Mesenteric fat pad (tissue), 1 donor: ENCODE measurements at regions not wholly inside any gene's neighbourhood (a gene's known extent, or its start where the extent isn't known, plus 50 kb on each side); places are given as distances from the start of the nearest gene placed in this dataset.

Source experiments
- DNase-seq: peaks from one replicate; pipeline ENCODE4 v3.0.0-alpha.2; 2020; ENCODE audit warnings: low spot score
- donor health status: DM: yes; HTN: yes; CAD: no.

DNA sequence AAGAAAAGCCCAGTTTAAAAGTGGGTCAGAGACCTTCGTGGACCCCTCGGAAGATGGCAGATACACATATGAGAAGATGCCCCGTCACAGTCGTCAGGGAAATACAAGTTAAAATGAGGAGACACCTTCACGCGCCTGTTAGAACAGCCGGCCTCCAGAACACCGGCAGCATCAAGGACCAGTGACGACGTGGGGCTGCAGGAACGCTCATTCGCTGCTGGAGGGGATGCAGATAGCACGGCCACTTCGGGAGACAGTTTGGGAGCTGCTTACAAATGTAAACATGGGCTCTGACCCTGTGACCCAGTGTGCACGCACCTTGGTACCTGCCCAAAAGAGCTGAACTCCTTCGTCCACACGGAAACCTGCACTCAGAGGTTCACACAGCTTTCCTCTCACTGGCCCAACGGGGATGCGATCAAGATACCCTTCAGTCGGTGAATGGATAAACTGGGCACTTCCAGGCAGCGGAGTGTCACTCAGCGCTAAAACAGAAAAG is 83.7 kb upstream of the CTDP1 start:
- DNase-seq = peak; percentile 79

DNA sequence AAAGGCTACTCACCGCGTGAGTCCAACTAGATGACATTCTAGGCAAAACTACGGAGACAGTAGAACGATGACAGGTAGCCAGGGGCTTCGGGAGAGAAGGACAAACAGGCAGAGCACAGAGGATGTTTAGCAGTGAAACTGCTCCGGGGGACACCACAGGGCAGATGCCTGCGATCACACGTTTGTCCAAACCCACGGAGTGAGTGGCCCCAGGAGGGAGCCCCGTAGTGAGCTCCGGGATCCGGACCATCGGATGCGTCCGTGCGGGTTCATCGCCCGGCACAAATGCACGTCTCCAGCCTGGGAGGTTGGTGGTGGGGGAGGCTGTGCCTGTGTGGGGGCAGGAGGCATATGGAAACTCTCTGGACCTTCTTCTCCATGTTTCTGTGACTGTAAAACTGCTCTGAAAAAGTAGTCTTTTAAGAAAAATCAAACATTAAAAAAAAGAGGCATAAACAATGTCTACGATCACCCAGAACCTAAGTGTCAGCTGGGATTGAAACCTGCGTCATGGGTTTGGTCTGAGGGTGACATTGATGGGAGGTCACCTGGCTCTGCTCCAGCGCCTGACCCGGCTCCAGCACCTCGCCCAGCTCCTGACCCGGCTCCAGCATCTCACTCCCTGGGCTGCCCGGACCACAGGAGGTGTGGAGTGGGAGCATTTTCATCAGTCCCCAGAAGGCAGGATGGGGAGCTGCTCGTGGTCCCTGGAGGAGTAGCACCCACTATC is 83.0 kb upstream of the CTDP1 start:
- peak; percentile 78 for DNase-seq

DNA sequence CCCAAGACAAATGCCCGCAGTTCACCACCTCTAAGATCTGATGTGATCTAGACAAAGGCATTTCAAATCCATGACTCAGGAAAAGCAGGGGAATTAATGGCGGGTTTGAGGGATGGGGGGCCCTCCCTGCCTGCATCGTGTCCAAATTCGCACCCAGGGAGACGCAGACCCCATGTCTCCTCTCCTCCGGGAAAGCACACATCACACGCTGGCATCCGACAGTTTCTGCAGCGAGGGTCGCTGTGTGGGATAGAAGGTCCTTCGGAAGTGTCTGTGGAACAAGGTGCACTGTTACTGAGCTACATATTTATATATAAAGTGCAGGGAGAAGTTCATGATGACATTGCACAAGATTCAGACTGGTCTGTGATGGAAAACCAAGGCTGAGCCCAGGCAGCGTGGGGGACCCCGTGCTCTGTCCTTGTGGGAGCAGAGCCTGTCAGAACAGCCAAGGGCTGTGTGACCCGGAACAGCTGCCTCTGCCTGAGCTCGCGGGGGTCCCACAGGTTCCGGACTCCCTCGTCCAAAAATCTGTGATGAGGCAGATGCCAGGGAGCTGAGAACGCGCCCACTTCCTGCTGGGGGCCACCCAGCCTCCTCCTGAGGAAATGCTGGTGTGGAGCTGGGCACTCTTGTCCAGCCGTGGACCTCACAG is 82.3 kb upstream of the CTDP1 start:
- DNase-seq = peak; percentile 68

DNA sequence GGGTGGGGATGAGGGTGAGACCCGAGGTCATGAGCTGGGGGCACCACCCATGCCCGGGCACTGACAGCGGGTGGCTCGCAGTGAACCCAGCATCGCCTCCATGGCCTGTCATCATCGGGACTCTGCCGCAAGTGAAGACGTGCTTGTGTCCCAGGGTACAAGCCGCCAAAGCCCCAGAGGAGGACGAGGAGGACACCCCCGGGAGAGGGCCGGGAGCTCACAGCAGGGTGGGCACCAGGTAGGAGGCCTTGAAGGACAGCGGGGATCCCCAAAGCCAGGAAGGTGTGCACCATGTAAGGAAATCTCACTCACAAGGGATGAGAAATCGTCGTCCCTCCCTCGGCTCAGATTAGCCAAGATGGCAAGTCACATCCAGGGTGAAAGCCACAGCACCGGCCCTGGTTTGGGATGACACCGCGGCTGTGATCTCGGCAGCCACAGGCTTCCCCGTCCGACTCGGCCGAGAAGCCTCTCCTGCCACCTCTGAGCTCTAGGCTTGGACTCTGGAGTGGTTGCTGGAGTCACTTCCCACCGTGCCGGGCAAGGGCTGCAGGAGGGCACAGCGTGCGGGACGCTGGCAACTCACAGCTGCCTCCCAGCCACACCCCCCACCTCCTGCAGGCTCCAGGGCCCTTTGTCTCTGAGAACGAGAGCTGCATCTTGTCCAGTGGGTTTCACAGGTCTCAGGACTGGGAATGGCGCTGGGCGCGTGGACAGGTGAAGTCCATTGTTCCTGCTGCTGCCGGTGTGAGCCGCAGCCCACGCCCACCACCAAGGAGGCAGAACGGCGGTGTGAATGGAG is 81.6 kb upstream of the CTDP1 start:
- peak; percentile 87 for DNase-seq

DNA sequence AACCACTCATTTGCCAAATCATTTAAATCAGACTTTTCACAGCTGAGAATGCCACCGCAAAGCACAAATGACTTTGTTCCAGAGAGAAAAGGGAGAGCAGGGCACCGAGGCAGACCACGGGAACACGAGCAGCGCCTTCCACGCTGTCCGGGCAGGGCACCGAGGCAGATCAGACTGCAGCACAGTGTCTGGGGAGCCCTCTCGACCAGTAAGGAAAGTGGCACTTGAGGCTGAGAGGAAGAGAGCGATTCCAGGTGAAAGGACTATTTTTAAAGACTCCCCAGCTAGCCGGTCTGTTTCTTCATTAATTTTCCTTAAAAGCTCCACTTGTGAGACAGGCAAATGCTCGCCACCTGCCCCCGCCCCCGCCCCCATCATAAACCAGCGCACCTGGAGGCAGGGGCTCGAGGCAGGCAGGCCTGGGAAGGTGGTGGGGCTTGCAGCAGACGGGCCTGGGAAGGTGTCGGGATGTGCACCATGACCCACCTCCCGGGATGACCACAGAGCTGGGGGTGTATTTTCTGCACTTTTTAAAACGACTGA is 80.9 kb upstream of the CTDP1 start:
- peak; percentile 43 for DNase-seq

DNA sequence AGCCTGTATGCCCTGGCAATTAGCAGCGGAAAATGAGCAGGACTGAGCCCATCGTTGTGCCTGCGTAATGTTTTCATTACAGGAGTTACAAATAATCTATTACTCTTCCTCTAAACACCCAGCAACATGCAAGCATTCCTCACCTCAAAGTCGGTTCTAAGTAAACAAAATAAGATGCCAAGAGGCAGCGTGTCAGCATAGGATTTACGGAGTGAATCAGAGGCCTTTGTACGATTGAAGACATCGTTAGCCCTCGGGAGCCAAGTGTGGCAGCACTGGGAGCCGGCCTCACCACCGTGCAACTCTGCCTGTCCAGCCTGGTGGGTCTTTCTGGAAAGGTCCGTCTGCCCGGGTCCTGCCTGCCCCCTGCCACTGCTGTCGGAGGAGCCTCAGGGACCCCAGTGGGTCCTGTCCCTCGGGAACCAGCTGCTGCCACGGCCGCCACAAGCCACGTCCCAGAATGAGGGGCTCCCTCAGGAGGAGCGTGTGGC is 80.1 kb upstream of the CTDP1 start:
- peak; percentile 49 for DNase-seq

DNA sequence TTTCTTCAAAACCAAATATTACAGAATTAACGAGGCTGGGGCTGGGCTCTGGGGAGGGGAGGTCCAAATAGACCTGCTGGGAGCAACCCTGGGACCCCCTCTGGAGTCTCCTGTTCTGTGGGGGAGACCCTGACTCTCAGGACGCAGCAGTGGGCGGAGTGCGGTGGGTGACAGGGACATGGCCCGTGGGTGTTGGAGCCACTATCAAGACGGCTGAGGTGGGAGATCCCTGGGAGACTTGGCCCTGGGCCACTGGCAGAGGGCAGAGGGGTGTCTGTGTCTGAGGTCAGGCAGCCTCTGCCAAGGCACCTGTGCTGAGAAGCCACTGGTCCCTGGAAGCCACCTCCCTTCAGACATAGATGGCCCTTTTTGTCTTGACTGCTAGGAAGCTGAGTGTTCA is 79.5 kb upstream of the CTDP1 start:
- peak; percentile 85 for DNase-seq

DNA sequence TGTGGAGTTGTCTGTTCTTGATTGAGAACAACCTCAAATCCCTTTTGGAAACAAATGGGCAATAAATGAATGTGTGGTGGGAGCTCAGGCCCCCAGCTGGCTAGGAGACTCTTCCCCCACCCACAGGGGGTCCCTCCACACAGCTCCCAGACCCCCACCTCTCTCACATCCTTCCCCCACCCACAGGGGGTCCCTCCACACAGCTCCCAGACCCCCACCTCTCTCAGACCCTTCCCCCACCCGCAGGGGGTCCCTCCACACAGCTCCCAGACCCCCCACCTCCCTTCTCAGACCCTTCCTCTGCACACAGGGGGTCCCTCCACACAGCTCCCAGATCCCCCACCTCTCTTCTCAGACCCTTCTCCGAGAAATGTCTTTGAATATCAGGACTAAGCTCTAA is 79.0 kb upstream of the CTDP1 start:
- DNase-seq = no peak

DNA sequence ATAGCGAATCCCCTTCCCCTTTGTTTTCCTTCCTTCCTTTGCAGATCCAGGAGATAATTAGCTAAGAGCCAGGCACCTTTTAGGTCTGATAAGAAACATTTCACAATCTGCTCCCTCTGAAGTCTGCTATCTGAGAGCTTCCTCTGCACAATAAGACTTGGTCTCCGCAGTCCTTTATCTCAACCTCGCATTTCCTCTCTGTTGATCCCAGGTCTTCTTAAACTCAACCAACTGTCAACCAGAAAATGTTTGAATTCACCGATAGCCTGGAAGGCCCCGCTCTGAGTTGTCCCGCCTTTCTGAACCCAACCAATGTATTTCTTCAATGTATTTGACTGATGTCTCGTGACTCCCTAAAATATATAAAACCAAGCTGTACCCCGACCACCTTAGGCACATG is 78.4 kb upstream of the CTDP1 start:
- peak; percentile 20 for DNase-seq

DNA sequence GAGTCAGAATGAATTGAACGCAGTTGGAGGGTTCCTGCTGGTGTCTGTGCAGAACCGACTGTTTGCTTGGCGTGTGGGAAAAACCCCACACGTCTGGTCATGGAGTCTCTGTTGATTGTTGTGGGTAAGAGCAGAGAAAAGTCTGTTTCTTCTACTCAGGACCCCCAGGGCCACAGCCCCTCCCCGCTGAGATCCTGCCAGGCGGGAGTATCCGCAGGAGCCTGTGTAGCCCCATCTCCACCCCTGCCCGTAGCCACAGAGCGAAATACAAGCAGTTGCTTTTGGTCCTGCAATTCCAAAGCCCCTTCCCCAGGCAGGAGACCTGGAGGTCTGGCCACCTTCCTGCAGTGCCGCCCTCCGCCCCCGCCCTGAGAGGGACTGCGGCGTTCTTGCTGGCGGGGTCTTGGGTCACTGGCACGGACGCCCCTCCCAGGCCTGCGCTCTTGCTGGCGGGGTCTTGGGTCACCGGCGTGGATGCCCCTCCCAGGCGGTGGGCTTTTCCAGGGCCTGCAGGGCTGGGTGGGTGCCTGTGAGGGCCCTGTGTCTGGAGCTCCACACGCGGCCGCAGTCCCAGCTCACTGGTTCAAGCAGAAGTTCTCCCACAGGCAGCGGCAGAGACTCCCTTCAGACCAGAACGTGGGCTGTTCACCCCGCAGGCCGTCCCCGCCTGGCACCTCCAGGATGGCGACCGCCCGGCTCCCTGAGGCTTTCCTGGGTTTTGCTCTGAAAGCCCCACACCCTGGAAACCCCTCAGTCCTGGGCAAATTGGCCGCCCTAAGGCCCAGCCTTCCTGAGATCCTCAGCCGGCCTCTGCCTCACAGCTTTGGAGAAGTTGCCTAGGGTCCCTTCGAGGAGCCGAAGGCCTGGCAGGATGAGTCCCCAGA is 76.0 kb upstream of the CTDP1 start:
- peak; percentile 88 for DNase-seq

DNA sequence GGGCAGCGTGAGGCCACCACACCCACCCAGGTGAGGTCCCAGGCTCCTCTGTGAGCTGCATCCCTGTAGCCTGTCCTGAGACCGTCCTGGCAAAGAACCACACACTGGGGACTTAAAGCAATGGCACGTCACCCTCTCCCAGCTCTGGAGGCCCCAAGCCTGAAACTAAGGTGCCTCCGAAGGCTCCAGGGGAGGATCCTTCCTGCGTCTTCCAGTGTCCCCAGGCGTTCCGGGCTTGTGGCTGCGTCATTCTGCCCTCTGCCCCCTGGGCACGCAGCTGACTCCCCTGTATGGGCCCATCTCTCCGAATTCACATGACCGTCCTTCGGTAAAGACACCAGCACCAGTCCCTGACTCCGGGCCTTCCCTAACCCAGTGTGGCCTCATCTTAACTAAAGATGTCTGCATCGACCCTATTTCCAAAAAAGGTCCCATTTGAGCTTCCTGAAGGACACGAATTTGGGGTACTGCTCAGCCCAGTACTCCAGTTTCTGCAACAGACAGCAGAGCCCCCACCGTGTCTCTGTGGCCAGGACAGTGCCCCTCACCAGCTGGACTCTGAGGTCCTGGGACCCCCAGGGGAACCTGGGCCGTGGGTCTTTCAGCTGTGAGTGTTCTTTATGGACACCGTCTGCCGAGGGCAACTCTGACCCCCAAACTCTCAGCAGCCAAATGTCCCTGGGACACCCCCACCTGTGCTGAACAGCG is 75.2 kb upstream of the CTDP1 start:
- no peak for DNase-seq

DNA sequence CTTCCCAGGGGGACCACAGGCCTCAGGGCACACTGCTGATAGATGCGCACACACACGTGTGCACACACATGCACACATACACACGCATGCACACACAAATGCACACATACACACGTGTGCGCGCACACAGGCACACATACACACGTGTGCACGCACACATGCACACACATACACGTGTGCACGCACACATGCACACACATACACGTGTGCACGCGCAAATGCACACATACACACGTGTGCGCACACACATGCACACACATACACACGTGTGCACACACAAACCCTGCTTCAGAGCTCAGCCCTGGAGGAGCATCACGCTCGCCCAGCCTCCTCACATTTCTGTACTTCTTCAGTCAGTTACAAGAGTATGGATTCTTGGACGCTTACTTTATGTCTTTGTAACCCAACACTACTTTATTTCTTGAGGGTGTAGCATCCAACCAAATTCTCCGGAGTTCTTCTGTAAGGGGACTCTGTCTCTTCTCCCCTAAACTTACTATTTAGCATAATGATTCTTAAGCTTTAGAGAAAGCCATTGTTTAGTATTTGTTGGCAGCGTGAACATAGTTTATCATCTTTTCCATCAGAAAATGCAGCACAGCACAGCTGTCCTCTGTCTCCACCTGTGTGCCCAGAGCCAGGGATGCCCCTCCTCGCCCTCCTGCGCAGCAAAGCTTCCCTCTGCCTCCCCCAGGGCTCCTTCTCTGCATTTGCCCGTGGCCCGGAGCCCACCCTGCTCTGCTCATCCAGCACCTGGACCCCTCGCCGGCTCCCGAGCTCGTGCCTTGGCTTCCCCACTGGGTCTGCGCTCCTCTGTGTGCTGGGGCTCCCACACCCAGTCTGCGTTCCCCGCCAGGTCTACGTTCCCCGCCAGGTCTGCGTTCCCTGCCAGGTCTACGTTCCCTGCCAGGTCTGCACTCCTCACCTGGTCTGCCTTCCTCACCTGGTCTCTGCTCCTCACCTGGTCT is 74.4 kb upstream of the CTDP1 start:
- peak; percentile 82 for DNase-seq

DNA sequence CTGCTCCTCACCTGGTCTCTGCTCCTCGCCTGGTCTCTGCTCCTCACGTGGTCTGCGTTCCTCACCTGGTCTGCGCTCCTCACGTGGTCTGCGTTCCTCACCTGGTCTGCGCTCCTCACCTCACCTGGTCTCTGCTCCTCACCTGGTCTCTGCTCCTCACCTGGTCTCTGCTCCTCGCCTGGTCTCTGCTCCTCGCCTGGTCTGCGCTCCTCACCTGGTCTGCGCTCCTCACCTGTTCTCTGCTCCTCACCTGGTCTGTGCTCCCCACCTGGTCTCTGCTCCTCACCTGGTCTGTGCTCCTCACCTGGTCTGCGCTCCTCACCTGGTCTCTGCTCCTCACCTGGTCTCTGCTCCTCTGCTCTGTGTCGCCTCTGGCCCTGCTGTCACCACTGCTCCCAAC is 73.5 kb upstream of the CTDP1 start:
- DNase-seq = peak; percentile 64

DNA sequence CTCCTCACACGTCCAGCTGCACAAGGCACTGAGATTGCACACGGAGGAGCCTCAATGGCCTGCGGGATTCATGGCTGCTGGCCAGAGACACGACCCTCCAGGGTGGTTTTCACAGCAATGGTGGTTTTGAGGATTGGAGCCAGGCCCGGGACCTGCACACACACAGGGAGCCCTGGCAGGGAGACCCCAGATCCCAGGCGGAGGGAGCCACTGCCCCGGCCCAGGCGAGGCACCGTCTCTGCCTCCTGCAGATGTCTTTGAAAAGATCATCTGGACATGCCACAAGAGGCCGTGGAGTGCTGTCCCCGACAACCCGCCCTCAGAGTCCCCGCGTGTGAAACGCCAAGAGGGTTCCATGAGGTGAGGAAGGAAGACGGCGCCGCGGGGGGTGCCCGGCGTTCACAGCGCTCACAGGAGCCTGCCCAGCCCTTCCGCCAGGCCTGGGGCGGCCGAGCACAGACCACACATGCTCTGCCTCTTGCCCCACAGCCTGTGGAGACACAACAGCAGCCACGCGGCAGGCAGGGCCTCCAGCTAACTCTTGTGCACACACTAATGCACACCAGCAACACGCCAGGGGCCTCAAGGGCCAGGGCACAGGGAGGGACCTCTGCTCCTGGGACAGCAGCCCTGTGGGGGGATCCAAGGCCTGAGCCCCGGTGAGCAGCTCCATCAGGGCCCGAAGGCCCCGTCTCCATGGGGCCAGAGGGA is 72.8 kb upstream of the CTDP1 start:
- DNase-seq = peak; percentile 87

DNA sequence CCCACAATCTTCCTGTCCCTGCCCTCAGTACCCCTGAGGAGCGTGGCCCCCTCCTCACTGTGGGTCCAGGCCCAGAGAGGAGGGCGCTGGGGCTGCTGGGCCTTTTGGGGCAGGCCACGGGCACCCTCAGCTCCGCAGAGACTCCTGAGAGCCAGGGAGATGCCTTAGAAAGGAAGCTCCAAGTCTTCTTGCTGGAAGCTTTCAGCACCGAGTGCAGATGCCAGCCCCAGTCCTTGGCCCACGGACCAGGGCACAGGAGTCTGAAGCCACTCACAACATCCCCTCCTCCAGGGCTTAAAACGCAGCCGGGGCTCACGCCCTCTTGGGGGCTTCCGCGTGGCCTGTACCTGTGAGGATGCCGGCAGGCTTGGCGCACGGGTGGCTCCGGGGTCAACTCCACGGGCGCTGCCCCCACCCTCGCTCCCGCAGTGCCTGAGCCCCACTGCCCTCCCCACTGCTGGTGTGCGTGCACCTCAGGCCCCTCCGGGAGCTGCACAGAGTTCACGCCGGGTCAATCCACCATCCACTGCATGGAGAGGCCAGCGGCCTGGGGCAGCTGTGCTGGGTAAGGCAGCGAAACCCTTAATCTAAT is 72.1 kb upstream of the CTDP1 start:
- no peak for DNase-seq

DNA sequence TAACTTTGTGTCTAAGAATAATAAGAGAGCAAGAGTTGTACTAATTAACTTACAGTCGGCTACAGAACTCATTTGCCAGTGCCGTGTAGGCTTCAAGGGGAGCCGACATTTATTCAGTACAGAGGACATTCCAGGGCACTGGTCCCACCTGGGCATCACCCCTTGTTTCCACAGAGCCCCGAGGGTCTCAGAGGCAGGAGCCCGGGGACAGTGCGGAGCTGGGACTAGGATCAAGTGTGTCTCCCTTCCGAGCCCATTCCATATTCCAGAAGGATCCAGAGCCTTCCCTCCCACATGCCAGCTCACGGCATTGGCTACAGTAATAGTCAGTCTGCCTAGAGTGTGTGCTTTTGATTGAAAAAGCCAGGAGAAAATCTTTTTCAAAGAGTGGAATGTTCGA is 71.5 kb upstream of the CTDP1 start:
- peak; percentile 76 for DNase-seq

DNA sequence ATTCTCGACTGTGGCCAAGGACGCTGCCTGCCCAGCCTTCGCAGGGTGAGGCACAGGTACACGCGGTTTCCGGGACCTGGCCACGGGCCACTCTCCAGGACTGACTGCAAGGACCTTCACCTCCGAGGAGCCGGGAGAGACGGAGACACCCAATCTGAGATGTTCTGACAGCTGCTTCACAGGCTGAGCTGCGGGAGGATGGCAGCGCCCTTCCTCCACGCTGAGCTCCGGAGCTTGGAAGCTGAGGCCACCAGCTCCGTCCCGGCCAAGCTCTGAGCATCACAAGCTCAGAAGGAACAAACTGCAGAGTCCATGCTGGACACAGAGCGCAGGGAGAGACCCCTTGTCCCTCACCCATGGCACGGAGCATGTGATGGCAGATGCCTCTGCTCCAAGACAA is 71.1 kb upstream of the CTDP1 start:
- peak; percentile 82 for DNase-seq

DNA sequence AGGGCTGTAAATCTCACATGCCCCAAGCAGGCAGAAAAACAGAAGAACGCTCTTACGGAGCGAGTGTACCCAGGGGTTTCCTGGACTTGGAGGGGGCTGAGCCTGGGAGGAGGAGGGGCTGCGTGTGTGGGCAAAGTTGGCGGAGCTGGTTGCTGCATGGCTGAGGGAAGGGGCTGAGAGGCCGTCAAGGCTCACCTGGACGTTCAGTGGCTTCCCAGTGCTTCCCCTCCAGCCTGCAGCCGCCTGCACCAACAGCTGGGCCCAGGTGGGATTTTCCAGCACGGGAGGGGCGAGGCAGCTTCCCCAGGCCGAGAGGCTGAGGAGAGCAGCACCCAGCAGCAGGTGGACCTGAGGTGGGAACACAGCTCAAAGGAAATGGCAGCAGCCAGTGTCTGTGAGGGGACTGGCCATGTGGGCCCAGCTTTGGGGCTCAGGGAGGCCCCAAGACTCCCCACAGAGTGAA is 70.6 kb upstream of the CTDP1 start:
- peak; percentile 51 for DNase-seq
